ENCODE measurements at regions not wholly inside any gene's neighbourhood (a gene's known extent, or its start where the extent isn't known, plus 50 kb on each side); places are given as distances from the start of the nearest gene placed in this dataset.

- Histone ChIP-seq H3K4me3 (ENCODE audit: low read depth in 1 of 3, low read length in 3 of 3) (no peak overlapping the region), H3K4me1 (ENCODE audit: control insufficient read depth in 3 of 3, insufficient read depth in 2 of 3, low read depth in 1 of 3, low read length in 2 of 3) (no peaks in the 10 kb centered on the region), H3K27me3 (ENCODE audit: control insufficient read depth in 3 of 3, insufficient read depth in 3 of 3, low read length in 3 of 3) (no peaks in the 10 kb centered on the region), H3K9me3 (ENCODE audit: control insufficient read depth in 2 of 2, insufficient read depth in 1 of 2, low read depth in 1 of 2, low read length in 1 of 2) (no peaks in the 10 kb centered on the region), H3K36me3 (ENCODE audit: control insufficient read depth in 3 of 3, insufficient read depth in 2 of 3, low read depth in 1 of 3, low read length in 3 of 3) (no peaks in the 10 kb centered on the region), H3K27ac (ENCODE audit: low read depth in 1 of 3, low read length in 2 of 3) (no peak overlapping the region)
- DNase-seq (no peak), FAIRE-seq (no peak)
- WGBS, 3 donors: 73 to 77% (median 73%) methylated on average over 2 of the region's 2 CpGs
Measured at GRCh38 chr2:19710230-19710629, 191.6 kb downstream of the TTC32 start.

GRCh38 chr2:19709553-19709952, 192.2 kb downstream of the TTC32 start:
- no peaks in the 10 kb centered on the region for H3K9me3 ChIP-seq (ENCODE audit: control insufficient read depth in 2 of 2, insufficient read depth in 1 of 2, low read depth in 1 of 2, low read length in 1 of 2)
- FAIRE-seq: no peak

GRCh38 chr2:19708776-19709175, 193.0 kb downstream of the TTC32 start:
- Histone ChIP-seq H3K27ac (ENCODE audit: low read depth in 1 of 3, low read length in 2 of 3) (no peak overlapping the region), H3K9me3 (ENCODE audit: control insufficient read depth in 2 of 2, insufficient read depth in 1 of 2, low read depth in 1 of 2, low read length in 1 of 2) (no peaks in the 10 kb centered on the region), H3K4me1 (ENCODE audit: control insufficient read depth in 3 of 3, insufficient read depth in 2 of 3, low read depth in 1 of 3, low read length in 2 of 3) (no peaks in the 10 kb centered on the region), H3K27me3 (ENCODE audit: control insufficient read depth in 3 of 3, insufficient read depth in 3 of 3, low read length in 3 of 3) (no peaks in the 10 kb centered on the region), H3K4me3 (ENCODE audit: low read depth in 1 of 3, low read length in 3 of 3) (no peak overlapping the region), H3K36me3 (ENCODE audit: control insufficient read depth in 3 of 3, insufficient read depth in 2 of 3, low read depth in 1 of 3, low read length in 3 of 3) (no peaks in the 10 kb centered on the region)
- no peak for DNase-seq
- FAIRE-seq: no peak
- WGBS, 3 donors: 72 to 89% (median 84%) methylated on average over 2 of the region's 2 CpGs

More at GRCh38 chr2:19709553-19709952, 192.2 kb downstream of the TTC32 start:
- Histone ChIP-seq H3K4me3 (ENCODE audit: low read depth in 1 of 3, low read length in 3 of 3) (no peak overlapping the region), H3K27me3 (ENCODE audit: control insufficient read depth in 3 of 3, insufficient read depth in 3 of 3, low read length in 3 of 3) (no peaks in the 10 kb centered on the region), H3K36me3 (ENCODE audit: control insufficient read depth in 3 of 3, insufficient read depth in 2 of 3, low read depth in 1 of 3, low read length in 3 of 3) (no peaks in the 10 kb centered on the region), H3K4me1 (ENCODE audit: control insufficient read depth in 3 of 3, insufficient read depth in 2 of 3, low read depth in 1 of 3, low read length in 2 of 3) (no peaks in the 10 kb centered on the region), H3K27ac (ENCODE audit: low read depth in 1 of 3, low read length in 2 of 3) (no peak overlapping the region)
- DNase-seq: no peak
- WGBS, 3 donors: 52 to 66% (median 58%) methylated on average over 2 of the region's 2 CpGs

GRCh38 chr2:19706332-19706731, 195.5 kb downstream of the TTC32 start:
- Histone ChIP-seq H3K27me3 (ENCODE audit: control insufficient read depth in 3 of 3, insufficient read depth in 3 of 3, low read length in 3 of 3) (no peaks in the 10 kb centered on the region), H3K9me3 (ENCODE audit: control insufficient read depth in 2 of 2, insufficient read depth in 1 of 2, low read depth in 1 of 2, low read length in 1 of 2) (no peaks in the 10 kb centered on the region), H3K27ac (ENCODE audit: low read depth in 1 of 3, low read length in 2 of 3) (no peak overlapping the region), H3K4me1 (ENCODE audit: control insufficient read depth in 3 of 3, insufficient read depth in 2 of 3, low read depth in 1 of 3, low read length in 2 of 3) (no peaks in the 10 kb centered on the region), H3K36me3 (ENCODE audit: control insufficient read depth in 3 of 3, insufficient read depth in 2 of 3, low read depth in 1 of 3, low read length in 3 of 3) (no peaks in the 10 kb centered on the region), H3K4me3 (ENCODE audit: low read depth in 1 of 3, low read length in 3 of 3) (no peak overlapping the region)
- FAIRE-seq (no peak), DNase-seq (no peak)

- Histone ChIP-seq H3K4me1 (ENCODE audit: control insufficient read depth in 3 of 3, insufficient read depth in 2 of 3, low read depth in 1 of 3, low read length in 2 of 3) (no peaks in the 10 kb centered on the region), H3K36me3 (ENCODE audit: control insufficient read depth in 3 of 3, insufficient read depth in 2 of 3, low read depth in 1 of 3, low read length in 3 of 3) (no peaks in the 10 kb centered on the region), H3K9me3 (ENCODE audit: control insufficient read depth in 2 of 2, insufficient read depth in 1 of 2, low read depth in 1 of 2, low read length in 1 of 2) (no peaks in the 10 kb centered on the region), H3K27ac (ENCODE audit: low read depth in 1 of 3, low read length in 2 of 3) (no peak overlapping the region), H3K27me3 (ENCODE audit: control insufficient read depth in 3 of 3, insufficient read depth in 3 of 3, low read length in 3 of 3) (peaks cover 0 to 2% (median 0%) of the 10 kb centered on the region in 3 donors), H3K4me3 (ENCODE audit: low read depth in 1 of 3, low read length in 3 of 3) (no peak overlapping the region)
- no peak for DNase-seq
- FAIRE-seq: no peak
- 61 to 82% (median 67%) methylated on average over 4 of the region's 4 CpGs for WGBS, 3 donors
Measured at GRCh38 chr2:19702267-19702666, 199.5 kb downstream of the TTC32 start.

- Histone ChIP-seq H3K36me3 (ENCODE audit: control insufficient read depth in 3 of 3, insufficient read depth in 2 of 3, low read depth in 1 of 3, low read length in 3 of 3) (no peaks in the 10 kb centered on the region), H3K9me3 (ENCODE audit: control insufficient read depth in 2 of 2, insufficient read depth in 1 of 2, low read depth in 1 of 2, low read length in 1 of 2) (no peaks in the 10 kb centered on the region), H3K27ac (ENCODE audit: low read depth in 1 of 3, low read length in 2 of 3) (no peak overlapping the region), H3K27me3 (ENCODE audit: control insufficient read depth in 3 of 3, insufficient read depth in 3 of 3, low read length in 3 of 3) (peaks cover 0 to 2% (median 0%) of the 10 kb centered on the region in 3 donors), H3K4me3 (ENCODE audit: low read depth in 1 of 3, low read length in 3 of 3) (no peak overlapping the region), H3K4me1 (ENCODE audit: control insufficient read depth in 3 of 3, insufficient read depth in 2 of 3, low read depth in 1 of 3, low read length in 2 of 3) (no peaks in the 10 kb centered on the region)
- DNase-seq (no peak), FAIRE-seq (no peak)
- 75 to 85% (median 78%) methylated on average over 10 of the region's 10 CpGs for WGBS, 3 donors
Measured at GRCh38 chr2:19700861-19701585, 200.8 kb downstream of the TTC32 start.

- peaks cover 0 to 2% (median 0%) of the 10 kb centered on the region in 3 donors for H3K27me3 ChIP-seq (ENCODE audit: control insufficient read depth in 3 of 3, insufficient read depth in 3 of 3, low read length in 3 of 3)
- no peaks in the 10 kb centered on the region for H3K9me3 ChIP-seq (ENCODE audit: control insufficient read depth in 2 of 2, insufficient read depth in 1 of 2, low read depth in 1 of 2, low read length in 1 of 2)
- no peak for DNase-seq
- WGBS, 3 donors: 63 to 76% (median 71%) methylated on average over 2 of the region's 2 CpGs
- no peak overlapping the region for H3K4me3 ChIP-seq (ENCODE audit: low read depth in 1 of 3, low read length in 3 of 3)
- H3K36me3 ChIP-seq (ENCODE audit: control insufficient read depth in 3 of 3, insufficient read depth in 2 of 3, low read depth in 1 of 3, low read length in 3 of 3): no peaks in the 10 kb centered on the region
- no peak overlapping the region for H3K27ac ChIP-seq (ENCODE audit: low read depth in 1 of 3, low read length in 2 of 3)
- no peaks in the 10 kb centered on the region for H3K4me1 ChIP-seq (ENCODE audit: control insufficient read depth in 3 of 3, insufficient read depth in 2 of 3, low read depth in 1 of 3, low read length in 2 of 3)
- no peak for FAIRE-seq
Measured at GRCh38 chr2:19697131-19697530, 204.7 kb downstream of the TTC32 start.

- DNase-seq: no peak
- H3K9me3 ChIP-seq (ENCODE audit: control insufficient read depth in 2 of 2, insufficient read depth in 1 of 2, low read depth in 1 of 2, low read length in 1 of 2): no peaks in the 10 kb centered on the region
- FAIRE-seq: no peak
- no peak overlapping the region for H3K27ac ChIP-seq (ENCODE audit: low read depth in 1 of 3, low read length in 2 of 3)
- H3K27me3 ChIP-seq (ENCODE audit: control insufficient read depth in 3 of 3, insufficient read depth in 3 of 3, low read length in 3 of 3): peaks cover 0 to 2% (median 0%) of the 10 kb centered on the region in 3 donors
- no peaks in the 10 kb centered on the region for H3K4me1 ChIP-seq (ENCODE audit: control insufficient read depth in 3 of 3, insufficient read depth in 2 of 3, low read depth in 1 of 3, low read length in 2 of 3)
- H3K4me3 ChIP-seq (ENCODE audit: low read depth in 1 of 3, low read length in 3 of 3): no peak overlapping the region
- 42 to 59% (median 54%) methylated on average over 4 of the region's 4 CpGs for WGBS, 3 donors
- no peaks in the 10 kb centered on the region for H3K36me3 ChIP-seq (ENCODE audit: control insufficient read depth in 3 of 3, insufficient read depth in 2 of 3, low read depth in 1 of 3, low read length in 3 of 3)
Measured at GRCh38 chr2:19695706-19696105, 206.1 kb downstream of the TTC32 start.

- no peak overlapping the region for H3K4me3 ChIP-seq (ENCODE audit: low read depth in 1 of 3, low read length in 3 of 3)
- H3K36me3 ChIP-seq (ENCODE audit: control insufficient read depth in 3 of 3, insufficient read depth in 2 of 3, low read depth in 1 of 3, low read length in 3 of 3): no peaks in the 10 kb centered on the region
- no peaks in the 10 kb centered on the region for H3K9me3 ChIP-seq (ENCODE audit: control insufficient read depth in 2 of 2, insufficient read depth in 1 of 2, low read depth in 1 of 2, low read length in 1 of 2)
- WGBS, 3 donors: 83 to 88% (median 86%) methylated on average over 1 of the region's 1 CpG
- FAIRE-seq (no peak), DNase-seq (no peak)
- peaks cover 0 to 2% (median 0%) of the 10 kb centered on the region in 3 donors for H3K4me1 ChIP-seq (ENCODE audit: control insufficient read depth in 3 of 3, insufficient read depth in 2 of 3, low read depth in 1 of 3, low read length in 2 of 3)
- no peak overlapping the region for H3K27ac ChIP-seq (ENCODE audit: low read depth in 1 of 3, low read length in 2 of 3)
- H3K27me3 ChIP-seq (ENCODE audit: control insufficient read depth in 3 of 3, insufficient read depth in 3 of 3, low read length in 3 of 3): no peaks in the 10 kb centered on the region
Measured at GRCh38 chr2:19691892-19692291, 209.9 kb downstream of the TTC32 start.
